DND-41 (cell line): ENCODE measurements at regions not wholly inside any gene's neighbourhood (a gene's known extent, or its start where the extent isn't known, plus 50 kb on each side); places are given as distances from the start of the nearest gene placed in this dataset.

ENCODE experiments used
- CTCF ChIP-seq: IDR thresholded peaks from 2 replicates; pipeline ENCODE4 v1.5.1; 2012; ENCODE audit warnings: borderline replicate concordance, low read length, moderate library complexity, mild to moderate bottlenecking; ENCODE audit not compliant: poor library complexity, severe bottlenecking; ENCODE audit errors: extremely low read depth
- EZH2 ChIP-seq: IDR thresholded peaks from 3 replicates; pipeline ENCODE4 v1.6.1; 2012; ENCODE audit warnings: borderline replicate concordance, low read depth, mild to moderate bottlenecking, moderate library complexity, low read length, inconsistent platforms; ENCODE audit not compliant: severe bottlenecking

GRCh38 chr10:20350509-20350908 lies 534.3 kb downstream of the PLXDC2 start:
- TF ChIP-seq EZH2 (no peak), CTCF (no peak)
